WTC11 (cell line): ENCODE measurements at regions not wholly inside any gene's neighbourhood (a gene's known extent, or its start where the extent isn't known, plus 50 kb on each side); places are given as distances from the start of the nearest gene placed in this dataset.

Experiments
- ATAC-seq: fragments of 200-7000 bp; cut with Tn5 transposase; 2 replicates; pipeline ENCODE4 v1.10.0; 2021; ENCODE audit warnings: mild to moderate bottlenecking, moderate library complexity
- CTCF ChIA-PET: fragments of 300-600 bp; sonication (Branson Sonifier 250); formaldehyde crosslinking; loops from one replicate; lab custom pipeline; 2021; ENCODE audit warnings: antibody characterized with exemption; lab: Charles Lee
- POLR2A ChIA-PET: fragments of 350-600 bp; sonication (Branson Sonifier 250); formaldehyde crosslinking; loops from one replicate; lab custom pipeline; 2021; ENCODE audit warnings: antibody characterized with exemption; lab: Charles Lee
- DNase-seq: peaks from one replicate; pipeline ENCODE4 v3.0.0; 2021; ENCODE audit warnings: low spot score
- H3K27ac Mint-ChIP-seq: 2 replicates; pipeline ENCODE4 v1.8.0; 2021; ENCODE audit warnings: mixed read lengths
- H3K27me3 Mint-ChIP-seq: 2 replicates; pipeline ENCODE4 v1.8.0; 2021; ENCODE audit warnings: low read depth, mild to moderate bottlenecking, moderate library complexity, mixed read lengths
- H3K36me3 Mint-ChIP-seq: 2 replicates; pipeline ENCODE4 v1.8.0; 2021; ENCODE audit warnings: mixed read lengths
- H3K4me1 Mint-ChIP-seq: 2 replicates; pipeline ENCODE4 v1.8.0; 2022; ENCODE audit warnings: mixed read lengths
- H3K4me3 Mint-ChIP-seq: 2 replicates; pipeline ENCODE4 v1.8.0; 2021; ENCODE audit warnings: mild to moderate bottlenecking, moderate library complexity, mixed read lengths
- H3K9me3 Mint-ChIP-seq: 2 replicates; pipeline ENCODE4 v1.8.0; 2021; ENCODE audit warnings: mixed read lengths
- CBFB ChIP-seq: sonication (generic); formaldehyde crosslinking; IDR thresholded peaks from 2 replicates; pipeline ENCODE4 v1.8.1; 2022; ENCODE audit warnings: mild to moderate bottlenecking, low read depth, missing genetic modification reagents
- ELF4 ChIP-seq: sonication (generic); formaldehyde crosslinking; IDR thresholded peaks from 2 replicates; pipeline ENCODE4 v1.8.1; 2022; ENCODE audit warnings: low read depth, mild to moderate bottlenecking, moderate library complexity, missing genetic modification reagents
- ETV6 ChIP-seq: sonication (generic); formaldehyde crosslinking; IDR thresholded peaks from 2 replicates; pipeline ENCODE4 v1.8.1; 2022; ENCODE audit warnings: mild to moderate bottlenecking, missing genetic modification reagents
- FOXP1 ChIP-seq: sonication (generic); formaldehyde crosslinking; IDR thresholded peaks from 2 replicates; pipeline ENCODE4 v1.8.0; 2022; ENCODE audit warnings: missing genetic modification reagents, mild to moderate bottlenecking, moderate library complexity, borderline replicate concordance
- JUN ChIP-seq: sonication (generic); formaldehyde crosslinking; IDR thresholded peaks from 2 replicates; pipeline ENCODE4 v1.8.0; 2023; ENCODE audit warnings: mild to moderate bottlenecking, missing genetic modification reagents
- NFATC4 ChIP-seq: fragments of 250-450 bp; sonication (Bioruptor Pico); IDR thresholded peaks from 2 replicates; pipeline ENCODE4 v1.9.0; 2021; ENCODE audit warnings: mild to moderate bottlenecking
- NR3C1 ChIP-seq: sonication (generic); formaldehyde crosslinking; conservative IDR thresholded peaks from 2 replicates; pipeline ENCODE4 v1.8.1; 2023; ENCODE audit warnings: low read depth, mild to moderate bottlenecking, missing genetic modification reagents
- PREB ChIP-seq: sonication (generic); formaldehyde crosslinking; IDR thresholded peaks from 2 replicates; pipeline ENCODE4 v1.8.1; 2022; ENCODE audit warnings: mild to moderate bottlenecking, missing genetic modification reagents, moderate library complexity, borderline replicate concordance
- PRRX2 ChIP-seq: fragments of 250-450 bp; sonication (Bioruptor Pico); IDR thresholded peaks from 2 replicates; pipeline ENCODE4 v1.8.0; 2021; ENCODE audit warnings: mild to moderate bottlenecking
- SMAD4 ChIP-seq: sonication (generic); formaldehyde crosslinking; IDR thresholded peaks from 2 replicates; pipeline ENCODE4 v1.8.0; 2022; ENCODE audit warnings: mild to moderate bottlenecking, missing genetic modification reagents
- SOX15 ChIP-seq: fragments of 250-450 bp; sonication (Bioruptor Pico); IDR thresholded peaks from 2 replicates; pipeline ENCODE4 v1.9.0; 2021; ENCODE audit warnings: mild to moderate bottlenecking
- TEAD1 ChIP-seq: sonication (generic); formaldehyde crosslinking; IDR thresholded peaks from 2 replicates; pipeline ENCODE4 v1.8.0; 2022; ENCODE audit warnings: mild to moderate bottlenecking, missing genetic modification reagents
- ZBTB21 ChIP-seq: sonication (generic); formaldehyde crosslinking; IDR thresholded peaks from 2 replicates; pipeline ENCODE4 v1.8.1; 2023; ENCODE audit warnings: mild to moderate bottlenecking, missing genetic modification reagents, borderline replicate concordance
- ZMAT4 ChIP-seq: fragments of 250-450 bp; sonication (Bioruptor Pico); IDR thresholded peaks from 2 replicates; pipeline ENCODE4 v1.9.0; 2021; ENCODE audit warnings: mild to moderate bottlenecking
- ZNF121 ChIP-seq: sonication (generic); formaldehyde crosslinking; IDR thresholded peaks from 2 replicates; pipeline ENCODE4 v1.8.0; 2023; ENCODE audit warnings: missing genetic modification reagents
- ZNF138 ChIP-seq: sonication (generic); formaldehyde crosslinking; conservative IDR thresholded peaks from 2 replicates; pipeline ENCODE4 v1.8.1; 2022; ENCODE audit warnings: mild to moderate bottlenecking, moderate library complexity, missing genetic modification reagents
- ZNF232 ChIP-seq: sonication (generic); formaldehyde crosslinking; IDR thresholded peaks from 2 replicates; pipeline ENCODE4 v1.8.0; 2022; ENCODE audit warnings: mild to moderate bottlenecking, missing genetic modification reagents
- ZNF263 ChIP-seq: sonication (generic); formaldehyde crosslinking; IDR thresholded peaks from 2 replicates; pipeline ENCODE4 v1.8.1; 2022; ENCODE audit warnings: low read depth, mild to moderate bottlenecking, moderate library complexity, missing genetic modification reagents
- ZNF396 ChIP-seq: fragments of 250-450 bp; sonication (Bioruptor Pico); IDR thresholded peaks from 2 replicates; pipeline ENCODE4 v1.8.0; 2021; ENCODE audit warnings: mild to moderate bottlenecking, moderate library complexity, borderline replicate concordance
- ZNF425 ChIP-seq: fragments of 250-450 bp; sonication (Bioruptor Pico); conservative IDR thresholded peaks from 2 replicates; pipeline ENCODE4 v1.9.0; 2021; ENCODE audit warnings: mild to moderate bottlenecking
- TF ChIP-seq, protein P1 (sequence below): fragments of 250-450 bp; sonication (Bioruptor Pico); IDR thresholded peaks from 2 replicates; pipeline ENCODE4 v1.9.0; 2021; ENCODE audit warnings: mild to moderate bottlenecking, borderline replicate concordance
- TF ChIP-seq, protein P2 (sequence below): sonication (generic); formaldehyde crosslinking; IDR thresholded peaks from 2 replicates; pipeline ENCODE4 v1.8.1; 2023; ENCODE audit warnings: mild to moderate bottlenecking, missing genetic modification reagents
- TF ChIP-seq, protein P3 (sequence below): fragments of 250-450 bp; sonication (Bioruptor Pico); IDR thresholded peaks from 2 replicates; pipeline ENCODE4 v1.9.0; 2021; ENCODE audit warnings: moderate library complexity, mild to moderate bottlenecking, inconsistent platforms, borderline replicate concordance

DNA sequence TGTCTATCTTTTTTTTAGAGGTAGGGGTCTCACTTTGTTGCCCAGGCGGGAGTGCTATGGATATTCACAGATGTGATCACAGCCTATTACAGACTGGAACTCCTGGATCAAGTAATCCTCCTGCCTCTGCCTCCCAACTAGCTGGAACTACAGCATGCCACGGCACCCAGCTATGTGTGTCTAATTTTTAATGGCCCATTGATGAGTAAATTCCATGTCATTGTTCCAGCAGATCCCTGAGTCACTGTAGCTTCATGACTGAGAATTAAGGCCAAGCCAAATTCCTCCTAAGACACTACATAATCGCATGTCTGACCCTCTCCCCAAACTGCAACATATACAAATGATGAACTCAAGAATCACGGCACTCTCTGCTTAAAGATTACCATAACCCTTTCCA, 84.2 kb upstream of the RGS2 start (continued):
- TF ChIP-seq CBFB (CRISPR knock-in tag) (no peak), ZNF232 (no peak), ETV6 (CRISPR knock-in tag) (no peak), ZNF121 (CRISPR knock-in tag) (no peak), ZNF396 (CRISPR knock-in tag) (no peak), PREB (CRISPR knock-in tag) (no peak), TEAD1 (CRISPR knock-in tag) (no peak), NR3C1 (no peak), ZMAT4 (CRISPR knock-in tag) (no peak), ZNF263 (CRISPR knock-in tag) (no peak), SMAD4 (CRISPR knock-in tag) (no peak), JUN (CRISPR knock-in tag) (no peak), NFATC4 (CRISPR knock-in tag) (no peak)
- TF ChIP-seq, protein P1, sequence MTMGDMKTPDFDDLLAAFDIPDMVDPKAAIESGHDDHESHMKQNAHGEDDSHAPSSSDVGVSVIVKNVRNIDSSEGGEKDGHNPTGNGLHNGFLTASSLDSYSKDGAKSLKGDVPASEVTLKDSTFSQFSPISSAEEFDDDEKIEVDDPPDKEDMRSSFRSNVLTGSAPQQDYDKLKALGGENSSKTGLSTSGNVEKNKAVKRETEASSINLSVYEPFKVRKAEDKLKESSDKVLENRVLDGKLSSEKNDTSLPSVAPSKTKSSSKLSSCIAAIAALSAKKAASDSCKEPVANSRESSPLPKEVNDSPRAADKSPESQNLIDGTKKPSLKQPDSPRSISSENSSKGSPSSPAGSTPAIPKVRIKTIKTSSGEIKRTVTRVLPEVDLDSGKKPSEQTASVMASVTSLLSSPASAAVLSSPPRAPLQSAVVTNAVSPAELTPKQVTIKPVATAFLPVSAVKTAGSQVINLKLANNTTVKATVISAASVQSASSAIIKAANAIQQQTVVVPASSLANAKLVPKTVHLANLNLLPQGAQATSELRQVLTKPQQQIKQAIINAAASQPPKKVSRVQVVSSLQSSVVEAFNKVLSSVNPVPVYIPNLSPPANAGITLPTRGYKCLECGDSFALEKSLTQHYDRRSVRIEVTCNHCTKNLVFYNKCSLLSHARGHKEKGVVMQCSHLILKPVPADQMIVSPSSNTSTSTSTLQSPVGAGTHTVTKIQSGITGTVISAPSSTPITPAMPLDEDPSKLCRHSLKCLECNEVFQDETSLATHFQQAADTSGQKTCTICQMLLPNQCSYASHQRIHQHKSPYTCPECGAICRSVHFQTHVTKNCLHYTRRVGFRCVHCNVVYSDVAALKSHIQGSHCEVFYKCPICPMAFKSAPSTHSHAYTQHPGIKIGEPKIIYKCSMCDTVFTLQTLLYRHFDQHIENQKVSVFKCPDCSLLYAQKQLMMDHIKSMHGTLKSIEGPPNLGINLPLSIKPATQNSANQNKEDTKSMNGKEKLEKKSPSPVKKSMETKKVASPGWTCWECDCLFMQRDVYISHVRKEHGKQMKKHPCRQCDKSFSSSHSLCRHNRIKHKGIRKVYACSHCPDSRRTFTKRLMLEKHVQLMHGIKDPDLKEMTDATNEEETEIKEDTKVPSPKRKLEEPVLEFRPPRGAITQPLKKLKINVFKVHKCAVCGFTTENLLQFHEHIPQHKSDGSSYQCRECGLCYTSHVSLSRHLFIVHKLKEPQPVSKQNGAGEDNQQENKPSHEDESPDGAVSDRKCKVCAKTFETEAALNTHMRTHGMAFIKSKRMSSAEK (CRISPR knock-in tag), result no peak

DNA sequence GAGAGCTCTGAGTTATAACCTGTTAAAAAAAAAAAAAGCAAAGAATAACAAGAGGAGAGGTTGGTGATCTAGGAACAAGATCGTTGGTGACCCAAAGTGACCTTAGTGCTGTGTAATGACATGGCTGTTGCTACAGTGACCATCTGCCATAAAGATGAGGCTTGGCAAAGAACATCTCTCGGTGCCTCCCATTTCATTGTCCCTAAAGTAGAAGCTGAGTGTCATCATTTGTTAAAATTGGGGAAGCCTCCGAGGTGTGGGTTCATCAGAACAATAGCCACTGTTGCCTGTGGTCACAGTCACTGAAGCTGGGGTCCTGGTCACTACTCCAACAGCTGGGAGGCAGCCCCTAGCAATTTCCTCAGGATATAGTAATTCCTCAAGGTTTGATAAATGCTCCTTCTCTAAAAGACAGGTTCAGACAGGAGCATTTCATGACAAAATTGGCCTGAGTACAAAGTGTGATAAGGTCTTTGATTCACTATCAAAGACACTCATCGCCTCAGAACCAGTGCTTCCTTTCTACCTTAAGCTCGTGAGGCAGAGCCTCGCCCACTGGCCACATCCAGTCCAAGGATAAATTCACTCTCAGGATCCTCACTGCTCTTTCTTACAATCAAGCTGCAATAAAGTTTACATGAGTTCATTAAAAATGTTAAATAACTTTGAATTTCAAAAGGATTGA, 81.9 kb upstream of the RGS2 start:
- DNase-seq (no peak), ATAC-seq (no peak)
- H3K4me3 Mint-ChIP-seq, result no peak overlapping the region
- H3K9me3 Mint-ChIP-seq, result no peaks in the 10 kb centered on the region
- no peak overlapping the region for H3K27ac Mint-ChIP-seq
- ChIA-PET CTCF (no interaction called here), POLR2A (no interaction called here)
- H3K36me3 Mint-ChIP-seq, result no peaks in the 10 kb centered on the region
- TF ChIP-seq ZNF263 (CRISPR knock-in tag), result no peak
- TF ChIP-seq, protein P2, sequence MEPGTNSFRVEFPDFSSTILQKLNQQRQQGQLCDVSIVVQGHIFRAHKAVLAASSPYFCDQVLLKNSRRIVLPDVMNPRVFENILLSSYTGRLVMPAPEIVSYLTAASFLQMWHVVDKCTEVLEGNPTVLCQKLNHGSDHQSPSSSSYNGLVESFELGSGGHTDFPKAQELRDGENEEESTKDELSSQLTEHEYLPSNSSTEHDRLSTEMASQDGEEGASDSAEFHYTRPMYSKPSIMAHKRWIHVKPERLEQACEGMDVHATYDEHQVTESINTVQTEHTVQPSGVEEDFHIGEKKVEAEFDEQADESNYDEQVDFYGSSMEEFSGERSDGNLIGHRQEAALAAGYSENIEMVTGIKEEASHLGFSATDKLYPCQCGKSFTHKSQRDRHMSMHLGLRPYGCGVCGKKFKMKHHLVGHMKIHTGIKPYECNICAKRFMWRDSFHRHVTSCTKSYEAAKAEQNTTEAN, result no peak
- peaks cover 6% of the 10 kb centered on the region for H3K4me1 Mint-ChIP-seq
- H3K27me3 Mint-ChIP-seq, result no peaks in the 10 kb centered on the region

GRCh38 chr1:192729500-192729899, 79.3 kb upstream of the RGS2 start:
- H3K36me3 Mint-ChIP-seq, result peaks cover 8% of the 10 kb centered on the region
- H3K27ac Mint-ChIP-seq, result no peak overlapping the region
- H3K4me1 Mint-ChIP-seq, result no peaks in the 10 kb centered on the region
- DNase-seq (no peak), ATAC-seq (no peak)
- CTCF ChIA-PET, result no interaction called here
- POLR2A ChIA-PET, result no interaction called here
- peaks cover 13% of the 10 kb centered on the region for H3K9me3 Mint-ChIP-seq
- H3K27me3 Mint-ChIP-seq, result no peaks in the 10 kb centered on the region
- no peak overlapping the region for H3K4me3 Mint-ChIP-seq
- TF ChIP-seq SOX15 (CRISPR knock-in tag), result no peak
- TF ChIP-seq, protein P3, sequence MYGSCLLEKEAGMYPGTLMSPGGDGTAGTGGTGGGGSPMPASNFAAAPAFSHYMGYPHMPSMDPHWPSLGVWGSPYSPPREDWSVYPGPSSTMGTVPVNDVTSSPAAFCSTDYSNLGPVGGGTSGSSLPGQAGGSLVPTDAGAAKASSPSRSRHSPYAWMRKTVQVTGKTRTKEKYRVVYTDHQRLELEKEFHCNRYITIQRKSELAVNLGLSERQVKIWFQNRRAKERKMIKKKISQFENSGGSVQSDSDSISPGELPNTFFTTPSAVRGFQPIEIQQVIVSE, result no peak
- no peak for TF ChIP-seq CBFB (CRISPR knock-in tag)
- TF ChIP-seq FOXP1 (CRISPR knock-in tag), result no peak
- TF ChIP-seq ZNF138, result no peak
- TF ChIP-seq, protein P2, result no peak
- no peak for TF ChIP-seq ZNF425
- TF ChIP-seq PRRX2 (CRISPR knock-in tag), result no peak
- TF ChIP-seq ZBTB21 (CRISPR knock-in tag), result no peak
- TF ChIP-seq ELF4 (CRISPR knock-in tag), result no peak
